OCI-LY3 (cell line): ENCODE measurements at regions not wholly inside any gene's neighbourhood (a gene's known extent, or its start where the extent isn't known, plus 50 kb on each side); places are given as distances from the start of the nearest gene placed in this dataset.

Source experiments
- EZH2phosphoT487 ChIP-seq: fragments of 200-600 bp; shearing (Covaris generic); IDR thresholded peaks from 2 replicates; pipeline ENCODE4 v1.6.1; 2018; ENCODE audit warnings: antibody characterized with exemption, mixed run types, low read depth
- TF ChIP-seq, protein P1 (sequence below): fragments of 200-600, 300-600 bp; sonication (generic); IDR thresholded peaks from 2 replicates; pipeline ENCODE4 v1.5.1; 2014; ENCODE audit warnings: antibody characterized with exemption, low read length, low read depth

DNA sequence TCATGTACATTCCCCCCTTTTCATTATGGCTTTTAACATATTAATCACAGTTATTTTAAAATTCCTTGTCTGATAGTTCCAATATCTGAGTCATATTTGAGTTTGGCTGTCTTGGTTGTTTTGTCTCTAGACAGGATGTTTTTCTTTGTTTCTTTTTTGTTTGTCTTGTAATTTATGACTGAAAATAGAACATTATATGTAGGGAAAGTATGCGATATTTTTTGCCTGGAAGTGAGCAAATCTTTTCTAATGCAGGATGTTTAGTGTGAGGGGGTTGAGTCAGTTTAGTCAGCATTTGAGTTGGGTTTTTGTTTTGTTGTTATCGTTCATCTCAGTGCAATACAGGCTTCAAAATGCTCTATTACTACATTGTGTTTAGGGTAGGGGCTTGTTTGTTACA, 239.7 kb downstream of the SNAPC1 start:
- TF ChIP-seq, protein P1, sequence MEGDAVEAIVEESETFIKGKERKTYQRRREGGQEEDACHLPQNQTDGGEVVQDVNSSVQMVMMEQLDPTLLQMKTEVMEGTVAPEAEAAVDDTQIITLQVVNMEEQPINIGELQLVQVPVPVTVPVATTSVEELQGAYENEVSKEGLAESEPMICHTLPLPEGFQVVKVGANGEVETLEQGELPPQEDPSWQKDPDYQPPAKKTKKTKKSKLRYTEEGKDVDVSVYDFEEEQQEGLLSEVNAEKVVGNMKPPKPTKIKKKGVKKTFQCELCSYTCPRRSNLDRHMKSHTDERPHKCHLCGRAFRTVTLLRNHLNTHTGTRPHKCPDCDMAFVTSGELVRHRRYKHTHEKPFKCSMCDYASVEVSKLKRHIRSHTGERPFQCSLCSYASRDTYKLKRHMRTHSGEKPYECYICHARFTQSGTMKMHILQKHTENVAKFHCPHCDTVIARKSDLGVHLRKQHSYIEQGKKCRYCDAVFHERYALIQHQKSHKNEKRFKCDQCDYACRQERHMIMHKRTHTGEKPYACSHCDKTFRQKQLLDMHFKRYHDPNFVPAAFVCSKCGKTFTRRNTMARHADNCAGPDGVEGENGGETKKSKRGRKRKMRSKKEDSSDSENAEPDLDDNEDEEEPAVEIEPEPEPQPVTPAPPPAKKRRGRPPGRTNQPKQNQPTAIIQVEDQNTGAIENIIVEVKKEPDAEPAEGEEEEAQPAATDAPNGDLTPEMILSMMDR = no peak
- TF ChIP-seq EZH2phosphoT487 = no peak
